IPS-NIHi7 (cell line): ENCODE measurements at regions not wholly inside any gene's neighbourhood (a gene's known extent, or its start where the extent isn't known, plus 50 kb on each side); places are given as distances from the start of the nearest gene placed in this dataset.
"Not testable (repeated sequence)": the region's sequence is repeated elsewhere in the genome, so short reads cannot be mapped to it uniquely, and the experiment has no call there.

Experiments used
- DNase-seq: peaks from one replicate; pipeline ENCODE4 v3.0.0; 2012; ENCODE audit warnings: mixed read lengths; ENCODE audit errors: extremely low spot score

DNA sequence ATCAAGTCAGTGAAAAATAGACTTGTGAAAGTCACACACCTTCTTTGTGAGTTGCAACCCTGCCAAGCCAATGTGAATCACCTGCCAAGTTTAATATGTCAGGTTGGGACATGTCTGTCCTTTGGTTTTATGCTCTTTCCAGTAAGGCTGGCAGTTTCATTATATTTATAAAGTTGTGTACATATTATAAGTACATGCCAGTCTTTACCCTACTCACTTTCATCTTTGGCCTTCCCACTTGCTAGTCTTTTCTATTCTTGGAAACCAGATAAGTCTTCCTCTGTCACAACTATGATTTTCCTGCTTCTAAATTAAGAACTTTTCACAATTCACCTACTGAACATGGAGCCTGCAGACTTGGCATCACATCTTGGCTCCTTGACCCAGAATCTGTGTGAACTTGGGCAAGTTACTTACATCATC lies 680.7 kb upstream of the BOD1L1 start:
- no peak for DNase-seq

DNA sequence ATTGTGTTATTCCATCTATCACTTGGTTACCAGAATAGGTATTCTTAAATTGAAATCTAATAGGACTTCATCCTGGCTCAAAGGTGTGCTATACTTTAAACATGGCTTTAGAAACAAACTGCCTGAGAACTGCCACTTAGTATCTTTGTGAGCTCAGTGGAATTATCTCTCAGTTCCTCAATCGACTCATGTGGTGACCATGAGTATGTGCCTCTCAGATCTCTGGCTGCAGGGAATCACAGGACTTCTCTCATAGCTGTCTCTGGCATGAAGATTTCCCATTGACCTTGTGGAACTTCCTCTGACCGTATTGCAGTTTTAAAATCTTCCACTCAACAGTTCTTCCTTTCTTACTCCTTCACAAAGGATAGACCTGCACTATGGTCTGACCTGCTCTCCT lies 681.9 kb upstream of the BOD1L1 start:
- no peak for DNase-seq

DNA sequence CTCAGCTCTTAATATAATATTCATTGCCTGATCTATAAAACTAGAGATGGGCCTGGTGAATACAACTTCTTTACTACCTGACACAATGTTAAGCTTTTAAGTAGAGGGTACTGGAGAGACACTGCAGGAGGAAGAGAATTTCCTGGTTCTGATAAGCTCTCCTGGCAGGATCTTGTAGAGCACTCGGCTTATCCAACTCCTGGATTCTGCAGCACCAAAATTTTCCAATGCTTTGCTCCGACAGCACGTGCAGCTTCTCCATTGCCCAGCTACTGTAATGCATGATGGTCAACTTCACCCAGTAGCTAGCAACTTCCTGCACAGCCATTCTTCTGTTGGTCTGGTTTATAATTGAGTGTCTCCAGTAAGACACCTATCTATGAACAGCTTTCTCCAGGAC lies 686.2 kb upstream of the BOD1L1 start:
- DNase-seq: no peak

DNA sequence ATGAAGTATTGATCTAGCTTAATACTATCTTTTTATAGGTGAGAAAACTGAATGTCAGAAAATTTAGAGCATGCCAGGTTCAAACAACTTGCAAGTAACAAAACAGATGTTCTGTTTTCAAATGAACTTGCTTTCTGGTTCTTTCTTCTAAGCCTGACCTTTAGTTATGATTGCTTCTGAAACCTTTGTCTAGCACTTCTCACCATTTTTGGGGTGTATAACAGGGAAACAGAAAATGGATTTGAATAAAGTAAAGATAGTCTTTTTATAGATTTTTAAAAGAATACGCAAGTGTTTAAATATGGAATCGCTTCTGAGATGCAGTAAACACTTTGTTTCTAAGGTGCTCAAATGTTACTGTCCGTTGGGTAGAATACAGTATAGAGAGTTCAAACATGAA lies 687.2 kb upstream of the CPEB2 start:
- DNase-seq: no peak

DNA sequence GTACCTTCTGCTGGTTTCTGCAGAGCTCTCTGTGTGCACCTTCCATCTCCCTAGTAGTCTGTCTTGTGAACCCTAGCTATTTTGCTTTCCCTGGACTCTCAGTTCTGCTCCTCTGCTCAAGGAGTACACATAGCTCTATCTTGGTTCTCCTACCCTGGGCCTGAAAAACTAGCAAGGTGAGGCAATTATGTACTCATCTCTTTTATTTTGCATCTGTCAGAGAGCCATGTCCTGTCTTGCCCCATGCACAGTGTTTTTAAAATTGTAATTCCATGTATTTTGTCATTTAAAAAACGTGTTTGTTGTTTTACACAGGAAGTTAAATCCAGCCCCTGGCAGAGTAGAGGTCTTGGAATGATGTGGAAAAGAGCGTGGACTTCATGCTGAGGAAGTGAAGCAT lies 684.9 kb upstream of the CPEB2 start:
- DNase-seq: no peak

DNA sequence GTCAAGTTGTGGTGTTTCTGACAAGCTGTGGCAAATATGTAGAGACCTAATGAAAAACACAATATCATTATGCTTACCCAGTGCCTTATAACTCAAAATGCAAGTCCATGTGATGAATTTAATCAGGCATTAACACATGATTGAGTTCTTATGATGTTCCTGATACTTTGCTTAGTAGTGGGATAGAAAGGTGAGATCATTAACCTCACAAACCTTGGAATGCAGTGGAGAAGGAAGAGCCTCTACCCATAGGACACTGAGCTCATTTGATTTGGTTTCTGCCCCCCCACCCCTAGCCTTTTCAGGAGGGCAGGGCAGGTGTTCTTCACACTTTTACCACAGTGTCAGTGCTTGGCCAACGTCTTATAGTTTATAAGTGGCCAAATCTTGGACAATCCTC lies 683.6 kb upstream of the CPEB2 start:
- DNase-seq: no peak

DNA sequence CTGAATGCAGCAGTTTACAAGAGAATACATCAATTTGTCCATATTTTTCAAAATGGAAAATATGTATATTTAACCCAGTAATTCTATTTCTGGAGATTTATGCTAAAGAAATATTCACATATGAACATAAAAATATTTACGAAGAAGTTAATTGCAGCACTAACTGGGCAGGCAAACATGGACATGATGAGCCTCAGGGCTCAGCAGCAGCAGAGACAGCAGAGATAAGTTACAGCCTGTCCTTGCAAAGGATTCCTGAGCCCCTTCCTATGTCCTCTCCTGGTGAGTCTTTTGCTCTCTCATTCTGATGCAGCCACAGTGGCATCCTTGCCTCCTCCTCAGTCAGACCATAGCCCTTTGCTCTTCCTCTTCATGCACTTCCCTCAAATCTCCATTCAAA lies 680.6 kb upstream of the CPEB2 start:
- DNase-seq: no peak

DNA sequence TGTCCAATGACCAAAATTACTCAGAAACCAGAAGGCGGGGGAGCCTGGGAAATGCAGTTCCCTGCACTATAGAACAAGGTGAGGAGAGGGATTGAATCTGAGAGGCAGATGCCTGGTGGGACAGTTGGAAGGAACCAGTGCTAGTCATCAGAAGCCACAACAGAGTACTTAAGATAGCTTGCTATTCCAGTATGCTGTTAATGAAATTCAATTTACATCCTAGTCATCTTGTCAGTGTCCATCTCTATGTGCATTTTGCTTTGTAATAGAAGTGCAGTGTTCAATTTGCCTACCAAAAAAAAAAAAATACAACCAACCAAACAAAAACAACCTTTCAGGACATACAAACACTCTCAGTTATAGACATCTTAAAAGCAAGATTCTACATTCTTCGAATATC lies 679.1 kb upstream of the CPEB2 start:
- no peak for DNase-seq

DNA sequence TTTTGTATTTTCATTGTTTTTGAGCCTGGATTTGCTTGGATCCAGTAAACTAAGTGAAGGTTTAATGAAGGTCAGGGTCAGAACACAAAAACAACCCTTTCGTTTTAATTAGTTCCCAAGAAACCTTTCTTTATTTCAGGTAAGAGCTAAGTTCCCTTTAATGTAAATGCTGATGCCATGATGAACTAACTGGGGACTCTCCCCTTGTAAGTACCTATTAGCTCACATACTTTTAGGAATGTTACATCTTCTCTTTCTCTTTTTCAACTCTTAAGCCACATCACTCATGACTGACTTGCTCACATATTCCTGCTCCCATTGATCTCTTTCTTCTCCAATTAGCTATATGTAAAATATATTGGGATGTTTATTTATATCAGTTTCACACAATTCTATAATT lies 673.1 kb upstream of the CPEB2 start:
- DNase-seq: no peak

DNA sequence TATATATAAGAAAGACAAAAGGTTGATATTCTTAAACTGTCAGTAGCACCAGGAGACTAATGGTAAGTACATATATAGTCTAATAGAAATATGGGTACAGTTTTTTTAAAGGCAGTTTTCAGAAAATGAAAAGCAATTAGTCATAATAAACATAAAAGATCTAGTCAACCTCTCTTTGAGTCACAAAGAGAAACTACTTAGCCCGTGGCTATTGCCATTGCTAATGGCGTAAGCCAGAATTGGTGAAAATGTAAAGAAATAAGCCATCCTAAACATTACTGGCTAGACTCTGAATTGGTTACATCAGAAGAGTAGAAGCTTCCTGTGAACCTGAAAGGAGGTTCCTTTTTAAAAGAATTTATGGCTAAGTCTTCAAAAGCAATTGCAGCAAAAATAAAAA lies 668.7 kb upstream of the CPEB2 start:
- DNase-seq: no peak

DNA sequence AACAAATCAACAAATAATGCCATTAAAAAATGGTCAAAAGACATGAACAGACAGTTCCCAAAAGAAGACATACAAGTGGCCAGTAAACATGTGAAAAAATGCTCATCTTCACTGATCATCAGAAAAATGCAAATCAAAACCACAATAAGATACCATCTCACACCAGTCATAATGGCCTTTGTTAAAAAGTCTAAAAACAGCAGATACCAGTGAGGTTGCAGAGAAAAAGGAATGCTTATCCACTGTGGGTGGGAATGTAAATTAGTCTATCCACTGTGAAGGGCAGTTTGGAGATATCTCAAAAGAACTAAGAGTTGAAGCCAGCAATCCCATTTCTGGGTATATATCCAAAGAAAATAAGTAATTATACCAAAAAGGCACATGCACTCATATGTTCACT lies 668.1 kb upstream of the CPEB2 start:
- DNase-seq: no peak

DNA sequence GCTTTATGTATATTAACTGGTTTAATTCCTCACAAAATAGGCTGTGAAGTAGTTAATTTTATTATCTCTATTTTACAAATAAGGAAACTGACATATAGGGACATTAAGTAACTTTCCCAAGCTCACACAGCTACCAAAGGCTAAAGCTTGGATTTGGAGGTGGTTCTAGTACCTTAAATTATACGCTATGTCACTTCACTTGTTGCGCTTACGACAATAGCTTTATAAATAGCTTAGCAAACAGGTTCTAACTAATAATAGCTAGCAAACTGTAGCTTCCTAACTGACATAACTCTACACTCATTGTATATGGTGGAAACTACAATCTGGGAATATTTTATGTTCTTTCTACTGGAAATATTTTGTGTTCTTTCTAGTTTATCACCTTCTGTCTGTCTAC lies 666.4 kb upstream of the CPEB2 start:
- no peak for DNase-seq

DNA sequence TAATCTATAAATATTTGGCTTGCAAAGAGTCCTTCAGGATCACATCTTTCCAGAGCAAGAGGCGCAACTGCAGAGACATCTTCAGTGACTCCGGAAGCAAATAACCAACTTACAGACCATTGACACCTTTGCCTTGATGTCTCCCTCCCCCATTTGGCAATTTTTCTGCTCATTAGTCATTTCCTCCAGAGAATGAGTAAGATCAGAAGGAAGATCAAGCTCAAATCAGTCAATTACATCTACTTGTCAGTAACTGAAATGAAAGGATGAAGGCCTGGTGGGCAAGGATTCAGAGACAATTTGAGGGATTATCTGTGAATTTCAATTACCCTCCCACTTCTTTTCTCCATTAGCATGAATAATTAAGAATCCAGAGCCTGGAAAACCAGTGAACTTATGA lies 665.6 kb upstream of the CPEB2 start:
- no peak for DNase-seq

DNA sequence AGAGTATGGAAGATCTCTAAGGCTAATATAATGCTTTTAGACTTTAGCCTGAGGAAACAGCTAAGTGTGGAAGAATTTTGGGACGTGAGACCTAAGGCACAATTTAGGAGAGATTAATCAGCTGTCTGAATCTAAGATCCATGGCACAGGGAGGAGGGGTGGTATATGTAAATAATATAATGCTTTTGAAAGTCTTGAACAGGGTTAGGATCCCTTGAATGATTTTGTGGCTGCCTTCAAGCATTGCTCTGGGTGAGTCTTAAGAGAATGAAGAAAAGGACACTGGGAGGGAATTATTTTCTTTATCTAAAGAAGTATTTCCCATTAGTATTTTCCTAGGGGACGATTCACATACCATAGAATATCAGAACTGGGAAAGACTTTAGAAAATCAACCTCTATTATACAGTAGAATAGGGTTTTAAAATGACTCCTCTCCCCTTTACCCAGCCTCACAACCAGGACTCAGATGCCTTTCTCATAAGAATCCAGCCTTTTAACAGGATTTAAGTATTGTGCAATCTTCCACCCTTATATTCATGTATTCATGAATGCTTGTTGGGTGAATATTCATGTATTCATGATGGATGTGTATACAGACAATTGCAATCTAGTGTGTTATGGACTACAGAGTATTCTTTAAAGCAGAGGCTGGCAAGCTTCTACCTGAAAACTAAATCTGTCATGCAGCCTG lies 664.2 kb upstream of the CPEB2 start:
- DNase-seq: no peak

DNA sequence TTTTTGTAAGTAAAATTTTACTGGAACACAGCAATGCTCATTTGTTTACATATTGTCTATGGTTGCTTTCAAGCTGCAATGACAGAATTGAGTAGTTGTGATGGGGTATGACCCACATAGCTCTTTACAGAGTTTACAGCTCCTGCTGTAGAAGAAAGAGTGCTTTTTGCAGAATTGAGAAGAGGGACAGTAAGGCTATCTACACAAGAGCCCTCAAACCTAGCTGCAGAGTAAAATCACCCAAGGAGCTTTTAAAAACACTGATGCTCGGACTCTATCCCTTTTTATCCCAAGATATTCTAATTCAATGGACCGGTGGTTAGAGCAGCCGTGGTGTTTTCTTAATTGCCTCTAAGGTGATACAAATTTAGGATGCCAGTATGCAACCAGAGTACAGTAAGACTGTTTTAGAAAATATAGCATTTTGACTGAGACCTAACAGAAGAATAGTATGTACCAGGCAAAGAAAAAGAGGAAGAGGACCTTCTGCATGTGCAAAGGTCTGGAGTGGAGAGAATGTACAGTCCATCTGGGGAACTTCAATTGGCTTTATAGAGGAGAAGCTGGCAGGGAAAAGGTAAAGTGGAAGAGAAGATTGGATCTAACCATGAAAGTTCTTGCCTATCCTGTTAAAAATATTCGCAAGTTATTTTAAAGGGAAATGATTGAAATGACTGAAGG lies 663.6 kb upstream of the CPEB2 start:
- no peak for DNase-seq

DNA sequence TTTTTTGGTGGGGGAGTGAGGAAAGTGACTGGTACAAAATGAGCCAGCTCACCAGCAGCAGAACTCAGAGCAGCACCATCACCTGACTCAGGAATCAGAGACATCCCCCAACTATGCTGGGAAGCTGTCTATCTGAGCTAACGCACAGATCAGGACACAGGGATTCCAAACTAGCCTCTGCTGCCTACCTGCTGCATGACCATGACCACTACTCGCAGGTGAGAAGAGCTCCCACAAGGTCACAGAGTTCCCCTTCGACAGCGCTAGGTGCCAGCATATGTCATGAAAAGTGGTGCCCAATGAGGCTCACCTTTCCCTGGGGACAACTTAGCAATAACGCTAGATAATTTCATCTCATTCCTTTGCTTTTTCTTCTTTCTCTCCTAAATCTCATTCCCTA lies 662.6 kb upstream of the CPEB2 start:
- no peak for DNase-seq

DNA sequence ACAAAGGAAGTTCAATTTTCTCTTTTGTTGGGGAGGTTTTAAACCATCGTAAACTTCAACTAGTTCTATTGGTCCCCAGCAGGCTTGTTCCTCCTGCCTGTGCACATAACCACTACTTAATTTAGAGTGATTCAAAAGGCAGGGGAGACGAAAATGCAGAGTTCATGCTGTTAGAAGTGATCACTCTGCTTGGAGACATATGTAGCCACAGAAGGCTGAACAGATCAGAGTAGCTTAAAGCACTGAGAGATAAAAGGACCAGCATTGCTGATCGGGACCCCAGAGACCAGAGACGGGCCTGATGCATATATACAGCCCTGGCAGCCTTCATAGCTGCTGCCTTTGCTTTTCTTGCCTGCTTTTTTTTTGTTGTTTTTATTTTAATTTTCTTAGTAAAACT lies 662.0 kb upstream of the CPEB2 start:
- DNase-seq: no peak

DNA sequence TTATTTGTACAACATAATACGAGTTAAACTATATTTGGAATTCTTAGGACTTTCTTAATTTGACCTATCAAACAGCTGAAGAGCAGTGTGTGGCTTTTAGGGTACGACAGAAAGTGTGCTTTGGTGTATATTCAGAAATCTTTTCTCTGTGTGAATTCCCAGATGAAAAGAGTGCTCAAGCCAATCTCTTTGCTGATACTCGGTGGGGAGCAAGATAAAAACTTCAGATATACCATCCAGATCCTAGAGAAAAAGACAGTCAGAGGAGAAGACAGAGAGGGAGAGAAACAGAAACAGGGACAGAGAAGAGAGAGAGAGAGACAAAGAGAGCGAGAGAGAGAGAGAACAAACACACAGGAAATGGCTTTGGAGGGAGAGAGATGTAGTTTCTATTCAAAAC lies 658.3 kb upstream of the CPEB2 start:
- no peak for DNase-seq

DNA sequence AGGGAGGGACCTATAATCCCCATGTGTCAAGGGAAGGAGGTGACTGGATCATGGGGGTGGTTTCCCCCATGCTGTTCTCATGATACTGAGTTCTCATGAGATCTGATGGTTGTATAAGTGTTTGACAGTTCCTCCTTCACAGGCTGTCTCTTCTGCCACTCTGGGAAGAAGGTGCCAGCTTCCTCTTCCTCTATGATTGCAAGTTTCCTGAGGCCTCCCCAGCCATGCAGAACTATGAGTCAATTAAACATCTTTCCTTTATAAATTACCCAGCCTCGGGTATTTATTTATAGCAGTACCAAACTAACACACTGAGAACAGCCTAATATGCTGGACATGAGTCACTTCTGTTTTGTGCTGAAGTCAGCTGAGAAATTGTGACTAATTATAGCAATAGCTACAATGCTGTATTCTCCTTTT lies 656.9 kb upstream of the CPEB2 start:
- DNase-seq: no peak

DNA sequence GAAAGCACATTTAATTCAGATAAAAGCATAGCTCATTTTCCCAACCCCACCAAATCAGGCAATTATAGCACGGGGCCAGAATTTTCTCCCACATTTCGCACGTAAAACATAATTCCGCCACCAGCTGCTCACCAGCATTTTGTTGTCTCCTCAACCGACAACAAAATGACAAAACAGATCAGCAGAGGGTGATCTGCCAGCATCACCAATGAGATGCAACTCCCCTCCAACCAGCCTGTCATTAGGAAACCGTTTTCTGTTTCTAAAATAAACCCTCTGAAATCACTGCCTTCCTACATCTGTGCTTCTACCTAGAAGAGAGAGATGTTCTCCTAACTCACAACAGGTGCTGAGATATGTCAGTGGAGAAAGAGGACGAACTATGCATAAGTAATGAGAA lies 654.8 kb upstream of the CPEB2 start:
- no peak for DNase-seq

DNA sequence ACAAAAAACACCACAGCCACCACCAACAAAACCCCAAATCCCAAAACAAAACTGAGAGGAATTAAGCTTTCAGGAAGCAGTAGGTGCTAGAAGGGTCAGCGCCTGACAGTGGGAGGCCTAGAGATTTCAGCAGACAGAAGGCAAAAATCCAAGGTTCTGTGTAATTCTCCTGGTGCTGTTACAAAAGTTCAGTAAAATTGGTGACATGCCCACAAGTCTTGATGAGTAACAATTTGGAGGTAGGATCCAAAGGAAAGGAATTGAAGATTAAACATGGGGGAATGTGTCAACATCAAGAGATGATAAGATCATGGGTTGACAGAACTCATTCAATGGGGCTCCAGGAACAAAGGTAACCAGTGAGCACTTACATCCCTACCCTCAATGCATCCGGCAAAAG lies 653.8 kb upstream of the CPEB2 start:
- no peak for DNase-seq

DNA sequence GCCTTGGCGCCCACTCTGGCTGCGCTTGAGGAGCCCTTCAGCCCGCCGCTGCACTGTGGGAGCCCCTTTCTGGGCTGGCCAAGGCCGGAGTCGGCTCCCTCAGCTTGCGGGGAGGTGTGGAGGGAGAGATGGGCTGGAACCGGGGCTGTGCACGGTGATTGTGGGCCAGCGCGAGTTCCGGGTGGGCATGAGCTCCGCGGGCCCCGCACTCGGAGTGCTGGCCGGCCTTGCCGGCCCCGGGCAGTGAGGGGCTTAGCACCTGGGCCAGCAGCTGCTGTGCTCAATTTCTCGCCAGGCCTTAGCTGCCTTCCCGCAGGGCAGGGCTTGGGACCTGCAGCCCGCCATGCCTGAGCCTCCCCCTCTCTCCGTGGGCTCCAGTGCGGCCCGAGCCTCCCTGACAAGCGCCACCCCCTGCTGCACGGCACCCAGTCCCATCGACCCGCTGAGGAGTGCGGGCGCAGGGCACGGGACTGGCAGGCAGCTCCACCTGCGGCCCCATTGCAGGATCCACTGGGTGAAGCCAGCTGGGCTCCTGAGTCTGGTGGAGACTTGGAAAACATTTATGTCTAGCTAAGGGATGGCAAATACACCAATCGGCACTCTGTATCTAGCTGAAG lies 643.6 kb upstream of the CPEB2 start:
- not testable (repeated sequence) for DNase-seq

DNA sequence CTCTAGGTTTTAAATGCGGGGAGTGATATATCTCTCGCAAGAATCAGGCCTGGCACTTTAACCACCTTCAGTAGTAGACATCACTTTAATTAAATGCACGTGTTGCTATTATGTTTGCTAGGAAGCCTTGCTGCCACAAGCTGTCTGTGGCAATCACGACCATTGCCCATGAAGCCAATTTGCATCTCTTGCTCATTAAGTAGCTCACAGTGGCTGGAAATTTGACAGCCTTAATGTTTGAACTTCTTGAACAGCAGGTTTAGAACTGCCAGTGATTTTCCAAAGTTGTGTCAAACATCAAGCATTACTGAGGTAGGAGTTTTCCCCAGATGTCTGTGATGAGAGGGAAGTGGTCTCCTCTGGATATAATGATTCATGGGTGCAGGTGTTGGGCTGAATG lies 642.3 kb upstream of the CPEB2 start:
- DNase-seq: no peak
